ENCODE measurements at regions not wholly inside any gene's neighbourhood (a gene's known extent, or its start where the extent isn't known, plus 50 kb on each side); places are given as distances from the start of the nearest gene placed in this dataset.

GRCh38 chr3:164095949-164096348 is 982.3 kb downstream of the SI start:
- TF ChIP-seq CTCF (IDR thresholded peaks at IDR 0.05) = no peak
- TF ChIP-seq EZH2 (IDR thresholded peaks at IDR 0.05; ENCODE audit: borderline replicate concordance, insufficient read depth, low read depth, low read length, poor library complexity, severe bottlenecking) = no peak

Data from B cell (primary cell).